ENCODE measurements at regions not wholly inside any gene's neighbourhood (a gene's known extent, or its start where the extent isn't known, plus 50 kb on each side); places are given as distances from the start of the nearest gene placed in this dataset.

DNA sequence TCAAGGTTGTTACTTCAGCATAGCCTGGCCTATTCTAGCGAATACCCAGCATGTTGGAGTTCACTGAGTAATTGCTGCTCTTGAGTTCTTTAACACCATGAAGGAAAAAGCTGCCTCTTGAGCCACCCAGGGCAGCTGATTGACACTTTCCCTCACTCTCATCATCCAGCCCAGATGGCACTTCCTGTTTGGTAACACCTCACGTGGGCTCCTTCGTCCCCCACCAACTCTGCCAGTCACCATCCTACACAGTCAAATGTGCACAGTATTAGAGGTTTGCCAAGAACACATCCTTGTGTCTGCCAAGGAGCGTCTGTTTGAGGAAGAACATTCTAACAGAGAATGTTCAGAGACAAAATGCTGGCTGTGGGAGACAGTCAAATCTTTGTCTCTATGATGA lies 266.3 kb downstream of the RPLP1 start (continued):
- TF ChIP-seq, protein P1, sequence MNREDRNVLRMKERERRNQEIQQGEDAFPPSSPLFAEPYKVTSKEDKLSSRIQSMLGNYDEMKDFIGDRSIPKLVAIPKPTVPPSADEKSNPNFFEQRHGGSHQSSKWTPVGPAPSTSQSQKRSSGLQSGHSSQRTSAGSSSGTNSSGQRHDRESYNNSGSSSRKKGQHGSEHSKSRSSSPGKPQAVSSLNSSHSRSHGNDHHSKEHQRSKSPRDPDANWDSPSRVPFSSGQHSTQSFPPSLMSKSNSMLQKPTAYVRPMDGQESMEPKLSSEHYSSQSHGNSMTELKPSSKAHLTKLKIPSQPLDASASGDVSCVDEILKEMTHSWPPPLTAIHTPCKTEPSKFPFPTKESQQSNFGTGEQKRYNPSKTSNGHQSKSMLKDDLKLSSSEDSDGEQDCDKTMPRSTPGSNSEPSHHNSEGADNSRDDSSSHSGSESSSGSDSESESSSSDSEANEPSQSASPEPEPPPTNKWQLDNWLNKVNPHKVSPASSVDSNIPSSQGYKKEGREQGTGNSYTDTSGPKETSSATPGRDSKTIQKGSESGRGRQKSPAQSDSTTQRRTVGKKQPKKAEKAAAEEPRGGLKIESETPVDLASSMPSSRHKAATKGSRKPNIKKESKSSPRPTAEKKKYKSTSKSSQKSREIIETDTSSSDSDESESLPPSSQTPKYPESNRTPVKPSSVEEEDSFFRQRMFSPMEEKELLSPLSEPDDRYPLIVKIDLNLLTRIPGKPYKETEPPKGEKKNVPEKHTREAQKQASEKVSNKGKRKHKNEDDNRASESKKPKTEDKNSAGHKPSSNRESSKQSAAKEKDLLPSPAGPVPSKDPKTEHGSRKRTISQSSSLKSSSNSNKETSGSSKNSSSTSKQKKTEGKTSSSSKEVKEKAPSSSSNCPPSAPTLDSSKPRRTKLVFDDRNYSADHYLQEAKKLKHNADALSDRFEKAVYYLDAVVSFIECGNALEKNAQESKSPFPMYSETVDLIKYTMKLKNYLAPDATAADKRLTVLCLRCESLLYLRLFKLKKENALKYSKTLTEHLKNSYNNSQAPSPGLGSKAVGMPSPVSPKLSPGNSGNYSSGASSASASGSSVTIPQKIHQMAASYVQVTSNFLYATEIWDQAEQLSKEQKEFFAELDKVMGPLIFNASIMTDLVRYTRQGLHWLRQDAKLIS (CRISPR knock-in tag; IDR thresholded peaks at IDR 0.05; ENCODE audit: borderline replicate concordance), result no peak
- TF ChIP-seq ZBTB43 (CRISPR knock-in tag; IDR thresholded peaks at IDR 0.05) (no peak), EMX1 (CRISPR knock-in tag; IDR thresholded peaks at IDR 0.05) (no peak), GABPB1 (CRISPR knock-in tag; IDR thresholded peaks at IDR 0.05) (no peak), ZNF232 (CRISPR knock-in tag; IDR thresholded peaks at IDR 0.05) (no peak), CREB1 (CRISPR knock-in tag; IDR thresholded peaks at IDR 0.05) (no peak)

- Mint-ChIP-seq H3K4me1 (peaks cover 16% of the 10 kb centered on the region), H3K36me3 (no peaks in the 10 kb centered on the region), H3K9me3 (peaks cover 7% of the 10 kb centered on the region; the same call in 1 of the 2 replicates), H3K4me3 (no peak overlapping the region), H3K27me3 (ENCODE audit: low read depth) (peaks cover 2% of the 10 kb centered on the region; the same call in 1 of the 2 replicates), H3K27ac (no peak overlapping the region)
- TF ChIP-seq GABPB1 (CRISPR knock-in tag; IDR thresholded peaks at IDR 0.05) (no peak), IRF2 (CRISPR knock-in tag; IDR thresholded peaks at IDR 0.05; ENCODE audit: borderline replicate concordance, low read depth) (no peak), JAZF1 (CRISPR knock-in tag; IDR thresholded peaks at IDR 0.05) (no peak), ZNF263 (CRISPR knock-in tag; IDR thresholded peaks at IDR 0.05; ENCODE audit: low read depth) (peak; percentile 25; the same call in 1 of the 2 replicates), MYBL2 (CRISPR knock-in tag; IDR thresholded peaks at IDR 0.05) (no peak)
- TF ChIP-seq, protein P2, sequence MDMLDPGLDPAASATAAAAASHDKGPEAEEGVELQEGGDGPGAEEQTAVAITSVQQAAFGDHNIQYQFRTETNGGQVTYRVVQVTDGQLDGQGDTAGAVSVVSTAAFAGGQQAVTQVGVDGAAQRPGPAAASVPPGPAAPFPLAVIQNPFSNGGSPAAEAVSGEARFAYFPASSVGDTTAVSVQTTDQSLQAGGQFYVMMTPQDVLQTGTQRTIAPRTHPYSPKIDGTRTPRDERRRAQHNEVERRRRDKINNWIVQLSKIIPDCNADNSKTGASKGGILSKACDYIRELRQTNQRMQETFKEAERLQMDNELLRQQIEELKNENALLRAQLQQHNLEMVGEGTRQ (CRISPR knock-in tag; IDR thresholded peaks at IDR 0.05), result no peak
- ChIA-PET POLR2A (no interaction called here), CTCF (interaction anchor here (1.6 kb wide), 1 partner anchor 115 kb away, joined by 3 read pairs; no protein-coding TSS in a partner anchor)
- ATAC-seq (no peak), DNase-seq (ENCODE audit: low spot score) (no peak)
These were observed 267.1 kb downstream of the RPLP1 start for GRCh38 chr15:69719527-69720240.

DNA sequence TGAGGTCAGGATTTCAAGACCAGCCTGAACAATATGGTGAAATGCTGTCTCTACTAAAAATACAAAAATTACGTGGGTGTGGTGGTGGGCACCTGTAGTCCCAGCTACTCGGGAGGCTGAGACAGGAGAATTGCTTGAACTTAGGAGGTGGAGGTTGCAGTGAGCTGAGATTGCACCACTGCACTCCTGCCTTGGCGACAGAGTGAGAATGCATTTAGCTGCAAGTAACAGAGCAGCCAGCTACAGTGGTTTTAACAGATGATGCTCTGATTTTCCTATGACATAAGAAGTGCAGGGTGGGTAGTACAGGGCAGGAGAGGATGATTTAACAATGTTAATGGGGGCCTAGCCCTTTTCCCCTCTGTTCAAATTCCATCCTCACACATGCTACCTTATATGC lies 267.9 kb downstream of the RPLP1 start:
- Mint-ChIP-seq H3K27ac (no peak overlapping the region), H3K9me3 (peaks cover 7% of the 10 kb centered on the region; the same call in 1 of the 2 replicates), H3K36me3 (no peaks in the 10 kb centered on the region), H3K4me1 (peaks cover 16% of the 10 kb centered on the region), H3K27me3 (ENCODE audit: low read depth) (peaks cover 5% of the 10 kb centered on the region; the same call in 1 of the 2 replicates), H3K4me3 (no peak overlapping the region)
- CTCF ChIA-PET, result interaction anchor here (1.6 kb wide), 1 partner anchor 116 kb away, joined by 3 read pairs; no protein-coding TSS in a partner anchor
- POLR2A ChIA-PET, result no interaction called here
- DNase-seq (ENCODE audit: low spot score) (no peak), ATAC-seq (no peak)
- TF ChIP-seq GTF2I (CRISPR knock-in tag; conservative IDR thresholded peaks at IDR 0.05) (no peak), SMAD3 (CRISPR knock-in tag; IDR thresholded peaks at IDR 0.05; ENCODE audit: borderline replicate concordance) (no peak), MLX (CRISPR knock-in tag; IDR thresholded peaks at IDR 0.05) (no peak), E2F5 (CRISPR knock-in tag; IDR thresholded peaks at IDR 0.05) (no peak), NR2C2 (CRISPR knock-in tag; IDR thresholded peaks at IDR 0.05) (no peak), IRF1 (CRISPR knock-in tag; IDR thresholded peaks at IDR 0.05) (no peak), MYBL2 (CRISPR knock-in tag; IDR thresholded peaks at IDR 0.05) (no peak), FOXP1 (CRISPR knock-in tag; IDR thresholded peaks at IDR 0.05; ENCODE audit: borderline replicate concordance) (no peak)
- TF ChIP-seq, protein P3, sequence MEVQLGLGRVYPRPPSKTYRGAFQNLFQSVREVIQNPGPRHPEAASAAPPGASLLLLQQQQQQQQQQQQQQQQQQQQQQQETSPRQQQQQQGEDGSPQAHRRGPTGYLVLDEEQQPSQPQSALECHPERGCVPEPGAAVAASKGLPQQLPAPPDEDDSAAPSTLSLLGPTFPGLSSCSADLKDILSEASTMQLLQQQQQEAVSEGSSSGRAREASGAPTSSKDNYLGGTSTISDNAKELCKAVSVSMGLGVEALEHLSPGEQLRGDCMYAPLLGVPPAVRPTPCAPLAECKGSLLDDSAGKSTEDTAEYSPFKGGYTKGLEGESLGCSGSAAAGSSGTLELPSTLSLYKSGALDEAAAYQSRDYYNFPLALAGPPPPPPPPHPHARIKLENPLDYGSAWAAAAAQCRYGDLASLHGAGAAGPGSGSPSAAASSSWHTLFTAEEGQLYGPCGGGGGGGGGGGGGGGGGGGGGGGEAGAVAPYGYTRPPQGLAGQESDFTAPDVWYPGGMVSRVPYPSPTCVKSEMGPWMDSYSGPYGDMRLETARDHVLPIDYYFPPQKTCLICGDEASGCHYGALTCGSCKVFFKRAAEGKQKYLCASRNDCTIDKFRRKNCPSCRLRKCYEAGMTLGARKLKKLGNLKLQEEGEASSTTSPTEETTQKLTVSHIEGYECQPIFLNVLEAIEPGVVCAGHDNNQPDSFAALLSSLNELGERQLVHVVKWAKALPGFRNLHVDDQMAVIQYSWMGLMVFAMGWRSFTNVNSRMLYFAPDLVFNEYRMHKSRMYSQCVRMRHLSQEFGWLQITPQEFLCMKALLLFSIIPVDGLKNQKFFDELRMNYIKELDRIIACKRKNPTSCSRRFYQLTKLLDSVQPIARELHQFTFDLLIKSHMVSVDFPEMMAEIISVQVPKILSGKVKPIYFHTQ (CRISPR knock-in tag; IDR thresholded peaks at IDR 0.05), result no peak
- TF ChIP-seq, protein P4, sequence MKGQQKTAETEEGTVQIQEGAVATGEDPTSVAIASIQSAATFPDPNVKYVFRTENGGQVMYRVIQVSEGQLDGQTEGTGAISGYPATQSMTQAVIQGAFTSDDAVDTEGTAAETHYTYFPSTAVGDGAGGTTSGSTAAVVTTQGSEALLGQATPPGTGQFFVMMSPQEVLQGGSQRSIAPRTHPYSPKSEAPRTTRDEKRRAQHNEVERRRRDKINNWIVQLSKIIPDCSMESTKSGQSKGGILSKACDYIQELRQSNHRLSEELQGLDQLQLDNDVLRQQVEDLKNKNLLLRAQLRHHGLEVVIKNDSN (CRISPR knock-in tag; IDR thresholded peaks at IDR 0.05), result no peak

Measured in WTC11 (cell line).